ENCODE measurements at regions not wholly inside any gene's neighbourhood (a gene's known extent, or its start where the extent isn't known, plus 50 kb on each side); places are given as distances from the start of the nearest gene placed in this dataset.
"Not testable (repeated sequence)": the region's sequence is repeated elsewhere in the genome, so short reads cannot be mapped to it uniquely, and the experiment has no call there.

DNA sequence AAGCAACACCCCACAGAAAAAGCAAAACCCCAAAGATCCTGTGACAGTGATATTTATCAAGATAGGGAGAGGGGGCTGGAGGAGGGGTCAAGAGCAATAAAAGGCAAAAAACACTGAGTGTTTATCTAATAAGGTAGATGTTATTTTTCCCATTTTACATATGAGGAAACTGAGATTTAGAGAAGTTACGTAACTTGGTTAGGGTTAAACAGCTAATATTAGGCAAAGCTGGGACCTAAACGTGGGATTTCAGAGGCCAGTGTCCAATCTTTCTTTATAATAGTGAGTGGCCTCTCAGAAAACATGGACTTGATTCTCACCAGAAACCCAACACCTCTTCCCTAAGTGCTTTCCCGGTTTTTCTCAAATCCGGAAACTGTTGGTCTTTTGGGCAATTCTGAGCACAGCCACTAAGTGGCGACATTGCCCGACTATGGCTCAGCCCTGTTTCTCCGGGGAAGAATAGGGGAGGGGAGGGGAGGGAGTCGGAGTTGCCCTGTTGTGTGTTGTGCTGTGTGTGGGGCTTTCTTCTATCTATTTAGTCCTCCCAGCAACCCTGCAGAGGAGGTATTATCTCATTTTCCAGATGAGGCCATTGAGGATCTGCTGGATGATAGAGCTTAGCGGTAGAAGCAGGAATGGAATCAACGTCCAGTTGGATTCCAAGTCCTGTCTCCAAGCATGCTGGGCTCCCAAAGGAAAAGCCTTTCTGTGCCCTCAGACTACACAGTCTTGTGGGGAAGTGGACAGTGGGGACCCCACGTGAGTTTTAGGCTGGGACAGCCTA is 58.7 kb upstream of the ETV3 start:
- TF ChIP-seq, protein P1, sequence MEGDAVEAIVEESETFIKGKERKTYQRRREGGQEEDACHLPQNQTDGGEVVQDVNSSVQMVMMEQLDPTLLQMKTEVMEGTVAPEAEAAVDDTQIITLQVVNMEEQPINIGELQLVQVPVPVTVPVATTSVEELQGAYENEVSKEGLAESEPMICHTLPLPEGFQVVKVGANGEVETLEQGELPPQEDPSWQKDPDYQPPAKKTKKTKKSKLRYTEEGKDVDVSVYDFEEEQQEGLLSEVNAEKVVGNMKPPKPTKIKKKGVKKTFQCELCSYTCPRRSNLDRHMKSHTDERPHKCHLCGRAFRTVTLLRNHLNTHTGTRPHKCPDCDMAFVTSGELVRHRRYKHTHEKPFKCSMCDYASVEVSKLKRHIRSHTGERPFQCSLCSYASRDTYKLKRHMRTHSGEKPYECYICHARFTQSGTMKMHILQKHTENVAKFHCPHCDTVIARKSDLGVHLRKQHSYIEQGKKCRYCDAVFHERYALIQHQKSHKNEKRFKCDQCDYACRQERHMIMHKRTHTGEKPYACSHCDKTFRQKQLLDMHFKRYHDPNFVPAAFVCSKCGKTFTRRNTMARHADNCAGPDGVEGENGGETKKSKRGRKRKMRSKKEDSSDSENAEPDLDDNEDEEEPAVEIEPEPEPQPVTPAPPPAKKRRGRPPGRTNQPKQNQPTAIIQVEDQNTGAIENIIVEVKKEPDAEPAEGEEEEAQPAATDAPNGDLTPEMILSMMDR (IDR thresholded peaks at IDR 0.05 in 4 of 5, conservative IDR thresholded peaks at IDR 0.05 in 1 of 5) = peak in 2 of 5 experiments; percentile 8 to 11
- TF ChIP-seq POLR2A (IDR thresholded peaks at IDR 0.05) = not testable (repeated sequence)

Measured in gastrocnemius medialis (tissue), 4 donors.